GM19452 (cell line): ENCODE measurements at regions not wholly inside any gene's neighbourhood (a gene's known extent, or its start where the extent isn't known, plus 50 kb on each side); places are given as distances from the start of the nearest gene placed in this dataset.
"Not testable (repeated sequence)": the region's sequence is repeated elsewhere in the genome, so short reads cannot be mapped to it uniquely, and the experiment has no call there.

ENCODE experiments used
- ATAC-seq: cut with Tn5 transposase; IDR thresholded peaks from one replicate; pipeline ENCODE4 v1.9.1; 2021; ENCODE audit not compliant: unreplicated experiment

DNA sequence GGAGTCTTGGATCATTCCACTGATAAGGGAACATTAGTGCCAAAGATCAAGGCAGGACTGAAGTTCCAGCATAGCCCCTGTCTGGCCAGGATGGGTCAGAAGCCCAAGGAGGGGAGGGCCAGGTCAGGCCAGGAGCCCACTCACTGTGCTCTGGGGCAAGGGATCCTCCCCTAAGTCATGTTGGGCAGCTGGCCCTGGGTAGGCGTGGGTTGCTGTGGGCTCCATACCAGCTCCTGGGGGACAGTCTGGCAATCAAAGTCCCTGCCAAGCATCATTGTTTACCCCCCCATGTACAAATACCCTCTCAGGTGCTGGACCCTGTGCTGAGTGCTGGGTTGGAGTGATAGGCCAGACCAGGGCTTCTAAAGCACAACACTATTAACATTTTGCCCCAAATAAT is 130.5 kb downstream of the IRX5 start:
- no peak for ATAC-seq

DNA sequence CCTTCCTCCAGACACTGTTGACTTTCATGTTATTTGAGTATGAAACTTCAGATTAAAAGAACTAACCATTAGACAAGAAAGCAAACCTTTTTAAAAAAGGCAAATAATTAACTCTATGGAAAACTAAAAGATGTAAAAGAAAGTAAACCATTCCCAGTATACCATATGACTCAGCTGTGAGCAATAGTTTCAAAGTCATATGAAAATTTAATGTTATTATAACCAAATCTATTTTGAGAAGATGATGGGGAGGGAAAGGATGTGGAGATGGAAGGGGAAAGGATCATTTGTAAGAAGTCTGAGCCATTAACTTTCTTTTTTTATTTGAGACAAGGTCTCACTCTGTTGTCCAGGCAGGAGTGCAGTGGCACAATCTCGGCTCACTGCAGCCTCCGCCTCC is 131.8 kb downstream of the IRX5 start:
- ATAC-seq: no peak

DNA sequence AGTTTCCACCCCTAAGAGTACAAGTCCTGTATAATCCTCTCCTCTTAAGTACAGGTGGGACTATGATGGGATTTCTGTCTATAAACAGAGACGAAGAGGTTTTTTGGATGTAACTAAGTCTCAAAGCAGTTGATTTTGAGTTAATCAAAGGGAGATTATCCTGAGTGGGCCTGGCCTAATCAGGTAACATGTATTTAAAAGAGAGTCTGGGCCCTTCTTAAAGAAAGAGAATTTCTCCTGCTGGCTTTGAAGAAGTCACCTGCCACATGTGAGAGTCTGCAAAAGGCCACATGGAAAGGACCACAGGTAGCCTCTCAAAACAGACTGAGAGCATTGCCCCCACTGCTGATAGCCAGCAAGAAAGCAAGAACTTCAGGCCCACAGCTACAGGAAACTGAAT is 142.3 kb downstream of the IRX5 start:
- no peak for ATAC-seq

DNA sequence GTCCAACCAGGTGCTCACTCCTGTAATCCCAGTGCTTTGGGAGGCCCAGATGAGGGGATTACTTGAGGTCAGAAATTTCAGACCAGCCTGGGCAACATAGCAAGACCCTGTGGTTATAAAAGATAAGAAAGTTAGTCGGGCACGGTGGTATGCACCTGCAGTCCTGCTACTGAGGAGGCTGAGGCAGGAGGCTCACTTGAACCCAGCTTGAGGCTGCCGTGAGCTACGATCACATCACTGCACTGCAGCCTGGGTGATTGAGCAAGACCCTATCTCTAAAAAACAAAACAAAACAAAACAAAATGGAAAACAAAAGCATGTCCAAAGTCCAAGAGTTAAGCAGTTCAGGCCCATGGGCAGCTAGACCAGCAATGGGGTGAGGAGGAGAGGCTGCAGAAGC is 143.2 kb downstream of the IRX5 start:
- no peak for ATAC-seq

DNA sequence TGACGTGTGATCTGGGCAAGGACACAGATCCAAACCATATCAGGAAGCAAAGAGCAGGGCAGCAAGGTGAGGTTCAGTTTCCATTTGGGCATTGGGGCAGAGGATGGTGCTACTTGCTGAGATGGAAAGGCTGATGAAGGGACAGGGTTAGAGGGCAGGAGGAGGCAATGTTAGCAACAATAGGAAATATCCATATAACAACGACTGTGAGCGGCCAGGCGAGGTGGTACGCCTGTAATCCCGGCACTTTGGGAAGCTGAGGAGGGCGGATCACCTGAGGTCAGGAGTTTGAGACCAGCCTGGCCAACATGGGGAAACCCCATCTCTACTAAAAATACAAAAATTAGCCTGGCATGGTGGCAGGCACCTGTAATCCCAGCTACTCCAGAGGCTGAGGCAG is 144.5 kb downstream of the IRX5 start:
- ATAC-seq: not testable (repeated sequence)

DNA sequence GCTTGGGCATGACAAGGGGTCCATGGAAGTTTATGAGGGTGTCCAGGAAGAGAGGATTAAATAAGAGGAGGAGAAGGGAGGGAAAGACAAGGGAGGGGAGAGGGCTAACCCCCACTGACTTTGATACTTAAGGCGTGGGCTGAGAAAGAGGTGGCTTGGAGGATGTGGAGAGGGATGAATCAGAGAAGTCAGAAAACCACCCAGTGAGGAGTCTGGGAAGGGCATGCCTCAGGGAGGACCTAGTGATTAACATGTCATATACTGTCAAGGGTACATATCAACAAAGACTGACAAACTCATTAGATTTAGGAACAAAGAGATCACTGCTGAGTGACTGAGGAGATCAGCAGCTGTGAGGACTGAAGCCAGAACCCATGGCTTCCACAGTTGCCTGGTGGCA is 145.4 kb downstream of the IRX5 start:
- no peak for ATAC-seq

DNA sequence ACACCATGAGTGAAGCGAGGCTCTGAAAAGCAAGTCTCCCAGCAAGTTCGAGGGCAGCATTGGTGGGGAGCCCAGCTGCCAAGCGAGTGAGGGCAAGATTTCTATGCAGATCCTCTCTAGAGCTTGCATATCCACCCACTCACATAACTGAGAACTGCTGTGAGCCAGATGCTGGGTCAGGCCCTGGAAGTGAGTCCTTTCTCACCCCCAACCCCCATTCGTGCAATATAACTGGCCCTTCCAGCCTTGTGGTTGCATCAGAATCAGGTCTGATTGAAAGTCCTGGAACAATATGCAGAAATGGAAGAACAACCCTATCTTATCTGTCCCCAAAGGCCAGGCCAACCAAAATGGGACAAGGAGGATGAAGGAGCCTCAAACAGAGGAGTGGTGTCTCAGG is 146.6 kb downstream of the IRX5 start:
- no peak for ATAC-seq

DNA sequence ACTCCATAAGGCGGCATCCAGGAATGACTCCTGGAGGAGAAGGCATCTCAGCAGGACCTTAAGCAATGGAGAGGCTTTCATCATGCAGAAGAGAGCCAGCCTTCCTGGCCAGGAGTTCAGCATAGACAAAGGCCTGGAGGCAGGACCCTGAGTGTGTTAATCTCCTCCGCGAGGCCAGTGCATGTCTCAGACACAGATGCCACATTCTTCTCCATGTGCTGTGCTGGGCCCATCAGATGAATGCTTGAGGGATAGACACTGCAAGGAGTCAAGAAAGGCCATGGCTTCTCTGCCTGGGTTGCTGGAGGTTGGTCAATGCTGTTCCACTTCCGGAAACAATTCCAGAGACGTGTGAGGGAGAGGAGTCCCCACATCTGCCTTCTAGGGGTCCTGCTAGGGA is 147.5 kb downstream of the IRX5 start:
- no peak for ATAC-seq

DNA sequence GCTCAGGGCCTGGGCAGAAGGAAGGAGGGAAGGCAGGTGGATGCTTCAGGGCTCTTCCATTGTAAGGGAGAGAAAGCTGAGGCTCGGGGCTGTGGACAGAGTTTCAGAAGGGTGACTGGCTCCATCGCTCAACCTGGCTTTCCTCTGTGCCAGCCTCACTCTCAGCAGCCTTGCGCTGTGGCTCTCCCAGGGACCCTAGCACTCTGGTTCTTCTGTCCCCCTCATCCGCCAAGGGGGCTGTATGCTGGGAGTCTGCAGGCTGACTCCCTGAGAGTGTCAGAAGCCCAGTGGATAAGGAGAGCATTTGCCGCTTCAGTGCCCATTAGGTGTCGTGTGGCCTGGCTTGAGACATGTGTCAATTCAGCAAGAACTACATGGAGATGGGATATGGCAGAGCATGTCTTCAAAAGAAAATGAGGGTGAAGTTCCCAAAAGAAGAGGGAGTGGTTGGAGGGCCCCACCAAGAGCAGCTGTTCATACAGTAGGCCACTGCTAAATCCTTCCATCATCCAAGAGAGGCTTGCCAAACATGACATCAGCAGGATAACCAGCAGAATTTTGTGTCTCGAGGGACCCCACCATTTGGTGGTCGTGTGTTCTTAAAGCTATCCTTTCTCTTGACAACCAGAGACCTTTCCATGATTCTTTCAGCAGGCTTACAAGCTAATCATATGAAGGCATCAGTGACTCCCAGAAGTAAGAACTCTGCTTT is 148.2 kb downstream of the IRX5 start:
- no peak for ATAC-seq

DNA sequence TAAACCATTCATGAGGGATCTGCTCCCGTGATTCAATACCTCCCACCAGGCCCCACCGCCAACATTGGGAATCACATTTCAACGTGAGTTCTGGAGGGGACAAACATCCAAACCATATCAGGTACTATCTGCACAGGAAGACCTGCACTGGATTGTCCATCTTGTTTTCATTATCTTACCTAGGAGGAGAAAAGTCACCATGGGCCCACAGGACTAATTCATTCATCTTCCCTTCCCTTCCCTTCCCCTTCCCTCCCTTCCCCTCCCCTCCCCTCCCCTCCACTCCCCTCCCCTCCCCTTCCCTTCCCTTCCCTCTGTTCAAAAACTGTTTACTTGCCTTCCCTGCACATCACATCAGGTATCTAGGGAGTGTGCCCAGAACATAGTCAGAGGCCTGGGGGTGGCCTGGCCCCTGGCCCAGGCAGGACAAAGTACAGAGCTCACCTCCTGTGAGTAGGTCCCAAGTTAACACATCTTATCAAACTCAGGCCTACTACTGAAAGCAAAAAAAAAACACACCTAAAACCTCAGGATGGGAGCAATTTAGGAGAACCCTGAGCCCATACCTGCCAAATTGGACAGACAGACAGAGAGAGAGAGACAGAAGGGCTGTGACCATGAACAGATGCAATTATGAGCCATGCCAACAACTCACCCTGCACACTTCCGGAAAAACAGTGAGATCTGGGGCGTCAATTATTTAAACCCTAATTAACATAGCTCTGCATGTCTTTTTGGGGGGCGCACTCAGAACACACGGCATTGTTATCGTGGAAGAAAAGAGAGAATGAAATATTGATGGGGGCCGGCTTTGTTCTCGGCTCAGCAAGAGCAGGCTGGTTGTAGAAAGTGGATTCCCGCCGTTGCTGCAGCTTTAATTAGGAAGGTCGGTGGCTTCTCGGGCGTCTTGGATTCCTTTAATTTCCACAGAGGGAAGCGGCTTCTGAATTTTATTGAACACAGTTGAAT is 151.2 kb downstream of the IRX5 start:
- no peak for ATAC-seq

DNA sequence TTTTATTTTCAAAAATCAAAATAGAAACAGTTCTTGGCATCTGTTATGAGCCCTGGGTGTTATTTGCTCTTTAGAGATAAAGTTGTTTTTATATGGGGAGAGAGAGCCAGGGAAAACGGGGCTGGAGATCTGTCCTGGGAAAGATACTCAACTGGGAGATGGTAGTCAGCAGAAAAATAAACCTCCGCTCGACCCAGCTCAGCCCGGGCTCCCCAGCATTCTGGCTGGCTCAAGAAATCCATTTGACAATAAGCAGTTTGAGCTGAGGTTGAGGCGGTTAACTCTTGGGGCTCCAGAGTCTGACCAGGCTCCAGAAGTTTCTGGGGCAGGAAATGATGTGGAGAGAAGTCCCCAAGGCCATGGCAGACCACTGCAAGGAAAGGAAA is 151.9 kb downstream of the IRX5 start:
- no peak for ATAC-seq

DNA sequence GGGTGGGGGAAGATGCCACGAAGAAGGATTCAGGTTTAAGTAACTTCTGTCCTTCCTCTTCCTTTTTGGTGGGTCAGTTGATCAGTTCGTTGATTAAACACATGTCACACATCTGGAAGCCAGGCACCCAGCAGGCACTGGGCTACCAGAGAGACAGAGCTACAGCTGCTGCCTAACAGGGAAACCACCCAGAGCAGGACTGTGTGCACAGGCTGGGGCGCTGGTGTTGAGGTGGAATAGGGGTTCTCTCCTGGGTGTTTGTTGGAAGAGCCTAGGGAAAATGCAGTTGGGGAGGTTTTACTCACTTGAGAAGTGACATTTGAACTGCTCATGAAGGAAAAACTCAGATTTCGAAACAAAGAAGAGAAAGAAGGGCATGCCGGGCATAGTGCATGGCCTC is 152.4 kb downstream of the IRX5 start:
- no peak for ATAC-seq

DNA sequence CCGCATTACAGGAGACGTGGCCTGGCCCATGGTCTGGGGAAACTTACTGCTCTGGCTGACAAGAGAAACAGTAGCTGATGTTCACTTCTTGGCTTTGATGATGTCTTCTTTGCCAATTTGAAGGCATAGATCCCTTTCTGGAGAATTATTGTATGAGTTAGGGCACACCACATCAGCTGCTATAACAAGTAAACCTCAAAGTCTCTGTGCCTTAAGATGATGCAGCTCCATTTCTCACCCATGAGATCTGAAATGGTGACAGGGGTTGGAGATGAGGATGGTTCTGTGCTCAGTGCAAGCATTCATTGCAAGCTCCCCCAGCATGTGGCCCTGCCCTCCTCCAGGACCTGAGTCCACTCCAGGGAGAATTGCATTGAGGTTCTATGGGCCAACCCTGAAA is 157.4 kb downstream of the IRX5 start:
- no peak for ATAC-seq

DNA sequence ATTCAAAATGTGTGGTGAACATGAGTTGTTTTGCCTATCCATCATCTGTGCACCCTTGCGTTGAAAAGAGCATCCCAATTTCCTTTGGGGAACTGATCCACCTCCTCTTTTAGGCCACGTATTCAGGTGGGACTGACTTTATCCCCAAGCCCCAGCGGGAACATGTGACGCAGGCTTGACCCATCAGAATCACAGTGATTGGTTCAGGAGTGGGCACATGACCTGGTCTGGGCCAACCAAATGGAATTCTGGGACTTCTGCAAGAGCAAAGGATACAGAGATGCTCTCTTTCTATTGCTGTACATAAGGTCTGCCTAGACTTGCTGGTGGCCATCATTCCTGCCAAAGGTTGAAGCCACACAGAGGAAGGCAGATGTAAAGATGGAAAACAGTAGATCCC is 158.9 kb downstream of the IRX5 start:
- no peak for ATAC-seq

DNA sequence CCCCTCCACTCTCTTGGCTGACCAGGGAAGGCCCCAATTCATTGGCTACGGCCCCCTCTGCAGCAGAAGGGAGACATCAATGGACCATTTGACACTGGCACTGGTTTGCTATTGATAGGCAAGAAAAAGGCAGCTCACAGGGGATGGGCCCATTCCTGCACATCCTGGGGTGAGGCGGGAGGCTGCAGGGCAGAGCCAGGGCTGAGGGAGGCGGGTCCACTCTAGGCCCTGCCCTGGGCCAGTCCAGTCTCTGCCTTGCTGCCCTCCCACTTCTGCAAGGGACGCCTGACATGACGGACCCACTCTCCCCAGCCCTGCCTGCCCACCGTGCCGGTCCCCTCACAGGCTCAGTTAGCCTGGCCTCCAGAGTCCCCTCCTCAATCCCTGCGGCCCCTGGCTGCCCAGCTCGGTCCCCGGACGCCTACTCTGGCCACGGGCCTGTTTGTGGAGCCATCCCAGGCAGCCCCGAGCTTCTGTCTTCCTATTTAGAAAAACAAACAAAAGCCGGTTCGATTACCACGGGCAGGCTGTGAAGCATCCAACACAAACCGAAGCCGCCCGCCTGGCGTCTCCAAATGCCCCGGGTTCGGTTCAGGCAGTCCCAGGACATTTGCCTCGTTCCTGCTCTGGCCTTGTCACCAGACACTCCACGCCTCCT is 160.7 kb downstream of the IRX5 start:
- no peak for ATAC-seq

DNA sequence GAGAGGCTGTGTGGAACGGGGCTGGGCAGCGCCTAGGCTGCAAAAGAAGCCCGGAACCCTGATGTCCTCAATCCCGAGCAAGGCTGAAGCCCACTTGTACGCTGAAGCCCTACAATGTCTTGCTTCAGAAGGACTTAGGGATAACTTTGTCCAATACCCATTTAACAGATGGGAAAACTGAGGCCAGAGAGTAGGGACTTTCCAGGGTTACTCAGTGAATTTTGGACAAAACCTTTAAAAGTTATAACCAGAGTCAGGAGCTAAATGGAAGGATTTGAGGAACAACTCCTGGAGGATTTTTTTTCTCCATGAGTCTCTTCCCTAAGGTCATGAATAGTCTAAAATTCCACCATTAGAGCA is 161.2 kb downstream of the IRX5 start:
- no peak for ATAC-seq

DNA sequence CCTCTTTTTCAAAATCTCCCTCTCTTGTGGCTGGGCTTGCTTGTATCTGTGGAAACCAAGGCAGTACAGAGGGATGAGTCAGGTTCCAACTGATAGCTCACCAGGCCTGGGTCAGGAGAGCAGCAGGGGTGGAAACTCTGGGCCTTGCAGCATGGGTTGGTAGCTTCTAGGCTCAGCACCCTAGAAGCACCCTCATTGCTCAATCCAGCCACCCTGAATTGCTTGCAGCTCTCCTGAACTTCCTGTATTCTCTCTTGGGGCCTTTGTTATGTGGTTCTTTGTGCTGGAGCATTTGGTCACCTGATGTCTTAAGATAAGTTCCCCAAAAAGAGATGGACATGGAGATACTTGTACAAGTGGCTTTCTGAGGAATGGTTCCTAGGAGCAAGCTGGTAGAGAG is 169.4 kb downstream of the IRX5 start:
- no peak for ATAC-seq

DNA sequence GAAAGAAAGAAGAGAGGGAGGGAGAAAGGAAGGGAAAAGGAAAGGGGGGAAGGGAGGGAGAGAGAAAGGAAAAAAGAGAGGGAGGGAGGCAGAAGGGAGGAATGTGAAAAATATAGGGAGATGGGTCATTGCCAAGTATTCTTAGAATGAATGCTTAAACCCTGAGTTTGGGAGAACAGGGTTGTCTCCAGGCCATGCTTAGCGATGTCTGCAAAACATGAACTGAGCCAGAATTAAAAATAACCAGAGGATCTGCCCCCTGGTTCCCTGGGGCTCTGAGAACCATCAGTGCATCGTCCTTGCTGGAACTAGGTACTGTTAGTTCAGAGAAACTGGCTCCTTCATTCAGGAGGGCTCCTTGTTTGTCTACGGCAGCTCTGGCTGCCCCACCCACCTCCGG is 170.4 kb downstream of the IRX5 start:
- ATAC-seq: no peak

DNA sequence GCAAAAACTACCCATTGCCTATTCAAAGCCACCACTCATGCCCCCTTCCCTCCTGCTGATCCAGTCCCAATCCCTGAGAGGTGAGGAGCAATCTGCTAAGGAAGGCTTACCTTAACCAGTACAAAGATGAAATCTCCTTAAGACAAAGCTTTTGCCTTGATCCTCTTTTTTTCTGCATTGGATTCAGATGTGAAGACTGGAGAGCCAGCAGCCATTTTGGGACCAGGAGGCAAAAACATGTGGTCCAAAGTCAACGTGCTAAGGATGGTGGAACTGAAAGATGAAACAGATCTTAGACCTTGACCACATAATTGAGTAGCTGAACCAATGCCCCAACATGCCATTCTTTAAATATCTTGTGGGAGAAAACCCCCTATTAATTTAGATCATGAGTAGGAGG is 171.4 kb downstream of the IRX5 start:
- no peak for ATAC-seq

DNA sequence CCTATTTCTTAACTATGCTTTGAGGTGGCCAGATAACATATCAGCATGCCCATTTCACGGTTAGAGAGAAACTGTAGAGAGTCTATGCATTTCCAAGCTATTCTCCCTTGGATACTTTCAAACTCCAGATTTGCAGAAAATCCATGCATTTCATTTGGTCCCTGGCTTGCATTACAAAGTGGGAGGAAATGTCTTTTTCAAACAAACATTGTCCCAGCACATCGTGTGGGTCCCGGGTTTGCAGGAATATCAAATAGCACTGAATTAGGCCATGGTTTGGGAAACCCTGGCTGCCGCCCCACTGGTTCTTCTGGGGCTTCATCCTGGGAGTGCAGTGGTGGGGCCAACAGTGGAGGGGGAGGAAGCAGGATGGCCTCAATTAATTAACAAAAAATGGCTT is 171.9 kb downstream of the IRX5 start:
- ATAC-seq: no peak

DNA sequence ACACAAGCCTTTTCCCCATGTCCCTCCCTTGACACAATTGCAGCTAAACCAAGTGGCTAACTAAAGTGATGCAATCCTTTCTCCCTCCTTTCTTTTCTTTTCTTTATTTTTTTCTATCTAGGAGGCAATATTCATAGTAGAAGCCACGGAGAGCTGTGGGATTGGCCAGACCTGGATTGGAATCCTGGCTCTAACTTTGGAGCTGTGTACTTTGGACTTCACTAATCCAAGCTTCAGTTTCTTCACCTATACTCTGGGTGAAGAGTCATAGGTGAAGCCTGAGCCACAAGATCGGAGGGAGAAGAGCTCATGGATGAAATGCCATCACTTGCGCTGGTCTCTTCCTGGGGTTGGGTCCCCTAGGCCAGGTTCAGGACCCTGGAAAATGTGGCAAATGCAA is 177.2 kb downstream of the IRX5 start:
- no peak for ATAC-seq

DNA sequence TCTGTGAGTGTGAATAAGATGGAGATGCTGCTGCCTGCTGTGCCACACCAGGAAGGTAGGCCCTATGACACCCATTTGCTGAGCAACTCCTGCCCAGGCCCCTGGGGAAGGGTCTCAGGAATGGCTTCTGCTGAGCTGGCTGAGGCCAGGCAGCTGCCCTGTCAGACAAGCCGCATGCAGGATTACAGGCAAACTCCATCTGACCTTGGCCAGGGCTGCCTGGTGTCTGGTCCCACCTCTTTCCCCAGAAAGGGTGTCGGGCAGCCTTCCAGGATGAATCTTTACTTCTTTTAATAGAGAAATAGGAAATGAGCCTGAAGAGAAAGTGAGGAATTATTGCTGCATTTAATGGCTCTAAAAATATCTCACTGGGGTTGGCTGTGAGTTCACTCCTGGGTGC is 182.5 kb downstream of the IRX5 start:
- no peak for ATAC-seq
